ENCODE measurements at regions not wholly inside any gene's neighbourhood (a gene's known extent, or its start where the extent isn't known, plus 50 kb on each side); places are given as distances from the start of the nearest gene placed in this dataset.

GRCh38 chr9:73847536-73847935 lies 649.6 kb upstream of the RORB start:
- no peak for FAIRE-seq
- POLR2A ChIA-PET, result no interaction called here

More at GRCh38 chr9:73847536-73847935, 649.6 kb upstream of the RORB start:
- Histone ChIP-seq H3K4me3 (replicated peaks in 1 of 3; ENCODE audit: insufficient read depth in 1 of 3, low read depth in 1 of 3, low read length in 3 of 3) (no peak overlapping the region), H3K4me2 (ENCODE audit: insufficient read depth, low read length) (no peak overlapping the region), H3K9me3 (replicated peaks; ENCODE audit: control insufficient read depth, insufficient read depth, low read length) (no peaks in the 10 kb centered on the region), H4K20me1 (replicated peaks; ENCODE audit: control insufficient read depth, extremely low read depth, insufficient read depth, low read length) (no peaks in the 10 kb centered on the region), H3K27ac (ENCODE audit: insufficient read depth, low read depth, low read length) (no peak overlapping the region), H3K36me3 (ENCODE audit: control insufficient read depth in 2 of 2, extremely low read depth in 1 of 2, insufficient read depth in 2 of 2, low read length in 2 of 2) (no peaks in the 10 kb centered on the region), H3K27me3 (ENCODE audit: control insufficient read depth in 2 of 2, insufficient read depth in 2 of 2, low read length in 2 of 2) (no peaks in the 10 kb centered on the region), H3K4me1 (ENCODE audit: control insufficient read depth, extremely low read depth, insufficient read depth, low read length) (no peaks in the 10 kb centered on the region), H3K9me1 (replicated peaks; ENCODE audit: control insufficient read depth, extremely low read depth, insufficient read depth, low read length) (no peaks in the 10 kb centered on the region), H3K79me2 (ENCODE audit: control insufficient read depth, insufficient read depth, low read length) (no peaks in the 10 kb centered on the region), H3K9ac (replicated peaks; ENCODE audit: extremely low read depth, insufficient read depth, low read length) (no peak overlapping the region), H2AFZ (ENCODE audit: low read depth, low read length) (no peak overlapping the region)
- dilution Hi-C loops (cut with MboI; ENCODE audit: extremely low pct_ligation_motif_present, low sequenced_read_pairs) (no loop called here), intact Hi-C loops (cut with micrococcal nuclease) (no loop called here)
- DNase-seq (ENCODE audit: low read depth, low spot score), result no peak
- TF ChIP-seq MAX (IDR thresholded peaks at IDR 0.05; ENCODE audit: insufficient read depth, insufficient read length) (no peak), POLR2A (IDR thresholded peaks at IDR 0.05; ENCODE audit: low read depth, low read length) (no peak), CTCF (IDR thresholded peaks at IDR 0.05; ENCODE audit: extremely low read depth in 1 of 2, insufficient read depth in 1 of 2, low read depth in 1 of 2, low read length in 2 of 2) (no peak), MYC (IDR thresholded peaks at IDR 0.05; ENCODE audit: low read depth, low read length) (no peak), JUN (IDR thresholded peaks at IDR 0.05; ENCODE audit: borderline replicate concordance, insufficient read depth, insufficient read length, low read depth) (no peak), EZH2 (IDR thresholded peaks at IDR 0.05; ENCODE audit: borderline replicate concordance, low read depth, low read length, severe bottlenecking) (no peak)
- CTCF ChIA-PET, result no interaction called here
- BruUV-seq (replicated peaks), result no TSS peak

Measured in endothelial cell of umbilical vein (primary cell).